GM19467 (cell line): ENCODE measurements at regions not wholly inside any gene's neighbourhood (a gene's known extent, or its start where the extent isn't known, plus 50 kb on each side); places are given as distances from the start of the nearest gene placed in this dataset.

ENCODE experiments used
- ATAC-seq: cut with Tn5 transposase; IDR thresholded peaks from one replicate; pipeline ENCODE4 v1.9.1; 2021; ENCODE audit warnings: mild to moderate bottlenecking, moderate library complexity; ENCODE audit not compliant: unreplicated experiment

GRCh38 chr15:70291305-70292075 is 193.8 kb upstream of the TLE3 start:
- ATAC-seq: no peak

GRCh38 chr15:70290708-70291107 is 193.0 kb upstream of the TLE3 start:
- no peak for ATAC-seq

- no peak for ATAC-seq
These were observed 191.7 kb upstream of the TLE3 start for GRCh38 chr15:70289191-70289955.

- ATAC-seq: no peak
These were observed 188.5 kb upstream of the TLE3 start for GRCh38 chr15:70286113-70286806.

GRCh38 chr15:70284438-70285214 is 186.9 kb upstream of the TLE3 start:
- ATAC-seq: no peak

GRCh38 chr15:70283511-70283910 is 185.8 kb upstream of the TLE3 start:
- no peak for ATAC-seq

- ATAC-seq: no peak
These were observed 184.1 kb upstream of the TLE3 start for GRCh38 chr15:70281811-70282307.

- no peak for ATAC-seq
These were observed 183.6 kb upstream of the TLE3 start for GRCh38 chr15:70281261-70281810.

- ATAC-seq: no peak
These were observed 183.1 kb upstream of the TLE3 start for GRCh38 chr15:70280781-70281180.

GRCh38 chr15:70279096-70279495 is 181.4 kb upstream of the TLE3 start:
- no peak for ATAC-seq

GRCh38 chr15:70278644-70279043 is 180.9 kb upstream of the TLE3 start:
- no peak for ATAC-seq

- ATAC-seq: no peak
These were observed 179.8 kb upstream of the TLE3 start for GRCh38 chr15:70277556-70277955.

GRCh38 chr15:70276401-70276800 is 178.7 kb upstream of the TLE3 start:
- ATAC-seq: no peak

GRCh38 chr15:70275461-70276138 is 177.9 kb upstream of the TLE3 start:
- ATAC-seq: no peak

- ATAC-seq: no peak
These were observed 177.2 kb upstream of the TLE3 start for GRCh38 chr15:70274908-70275307.

GRCh38 chr15:70274255-70274880 is 176.7 kb upstream of the TLE3 start:
- ATAC-seq: no peak

- ATAC-seq: no peak
These were observed 176.1 kb upstream of the TLE3 start for GRCh38 chr15:70273808-70274207.

- ATAC-seq: no peak
These were observed 175.0 kb upstream of the TLE3 start for GRCh38 chr15:70272565-70273355.
